ENCODE measurements at regions not wholly inside any gene's neighbourhood (a gene's known extent, or its start where the extent isn't known, plus 50 kb on each side); places are given as distances from the start of the nearest gene placed in this dataset.
"Not testable (repeated sequence)": the region's sequence is repeated elsewhere in the genome, so short reads cannot be mapped to it uniquely, and the experiment has no call there.

DNA sequence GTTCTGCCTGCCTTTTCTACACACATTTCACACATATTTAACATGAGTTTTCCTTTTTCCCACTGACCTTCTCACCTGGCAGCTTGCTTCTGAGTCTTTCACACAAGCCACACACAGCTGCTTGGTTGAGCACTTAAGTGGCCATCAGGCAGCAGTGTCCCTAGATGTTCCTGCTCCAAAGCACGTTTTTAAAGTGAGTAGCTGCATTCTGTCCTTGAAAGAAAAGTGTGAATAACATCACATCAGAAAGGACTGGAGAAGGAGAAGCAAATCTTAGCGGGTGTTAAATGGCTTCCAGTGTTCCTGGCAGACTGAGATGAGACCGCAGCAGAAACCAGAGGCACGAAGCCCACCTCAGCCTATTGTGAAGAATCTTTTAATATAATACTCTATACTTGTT is 209.2 kb upstream of the IRX4 start:
- H3K27ac ChIP-seq = no peak overlapping the region
- H3K4me3 ChIP-seq (IDR thresholded peaks at IDR 0.05; ENCODE audit: insufficient read depth, low read depth, low read length) = no peak overlapping the region
- TF ChIP-seq, protein P1, sequence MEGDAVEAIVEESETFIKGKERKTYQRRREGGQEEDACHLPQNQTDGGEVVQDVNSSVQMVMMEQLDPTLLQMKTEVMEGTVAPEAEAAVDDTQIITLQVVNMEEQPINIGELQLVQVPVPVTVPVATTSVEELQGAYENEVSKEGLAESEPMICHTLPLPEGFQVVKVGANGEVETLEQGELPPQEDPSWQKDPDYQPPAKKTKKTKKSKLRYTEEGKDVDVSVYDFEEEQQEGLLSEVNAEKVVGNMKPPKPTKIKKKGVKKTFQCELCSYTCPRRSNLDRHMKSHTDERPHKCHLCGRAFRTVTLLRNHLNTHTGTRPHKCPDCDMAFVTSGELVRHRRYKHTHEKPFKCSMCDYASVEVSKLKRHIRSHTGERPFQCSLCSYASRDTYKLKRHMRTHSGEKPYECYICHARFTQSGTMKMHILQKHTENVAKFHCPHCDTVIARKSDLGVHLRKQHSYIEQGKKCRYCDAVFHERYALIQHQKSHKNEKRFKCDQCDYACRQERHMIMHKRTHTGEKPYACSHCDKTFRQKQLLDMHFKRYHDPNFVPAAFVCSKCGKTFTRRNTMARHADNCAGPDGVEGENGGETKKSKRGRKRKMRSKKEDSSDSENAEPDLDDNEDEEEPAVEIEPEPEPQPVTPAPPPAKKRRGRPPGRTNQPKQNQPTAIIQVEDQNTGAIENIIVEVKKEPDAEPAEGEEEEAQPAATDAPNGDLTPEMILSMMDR (conservative IDR thresholded peaks at IDR 0.05; ENCODE audit: low read depth, low read length) = no peak
- H4K20me1 ChIP-seq (ENCODE audit: insufficient read depth) = no peaks in the 10 kb centered on the region
- H3K9ac ChIP-seq = no peak overlapping the region
- H3K4me2 ChIP-seq = no peak overlapping the region
- H3K36me3 ChIP-seq (ENCODE audit: insufficient read depth) = no peaks in the 10 kb centered on the region
- H2AFZ ChIP-seq (ENCODE audit: low read depth) = no peak overlapping the region
- no peaks in the 10 kb centered on the region for H3K79me2 ChIP-seq (ENCODE audit: insufficient read depth, low read depth)
- no peaks in the 10 kb centered on the region for H3K4me1 ChIP-seq (ENCODE audit: low read depth, poor library complexity, severe bottlenecking)
- H3K27me3 ChIP-seq (ENCODE audit: insufficient read depth, low read depth) = no peaks in the 10 kb centered on the region

DNA sequence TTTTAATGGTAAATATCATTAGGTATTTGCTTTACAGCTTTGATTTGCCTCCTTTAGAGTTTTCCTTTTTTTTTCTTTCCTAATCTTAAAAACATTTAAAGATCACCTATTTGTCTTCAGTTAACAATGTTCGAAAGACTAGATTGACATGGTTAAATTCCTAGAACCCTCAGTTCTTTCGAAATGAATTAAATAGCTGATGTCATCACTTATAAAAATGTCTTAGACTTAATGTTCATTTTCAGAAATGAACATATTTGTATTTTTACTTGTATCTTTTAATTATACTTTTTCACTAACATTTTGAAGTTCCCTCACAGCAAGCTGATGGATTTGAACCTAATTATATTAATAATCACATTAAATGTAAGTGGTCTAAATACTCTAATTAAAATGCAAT is 205.3 kb upstream of the IRX4 start:
- Histone ChIP-seq H3K27ac (no peak overlapping the region; the same call in 1 of the 2 replicates), H3K4me2 (no peak overlapping the region), H3K79me2 (ENCODE audit: insufficient read depth, low read depth) (no peaks in the 10 kb centered on the region), H3K9ac (no peak overlapping the region), H2AFZ (ENCODE audit: low read depth) (no peak overlapping the region), H3K27me3 (ENCODE audit: insufficient read depth, low read depth) (no peaks in the 10 kb centered on the region), H3K4me1 (ENCODE audit: low read depth, poor library complexity, severe bottlenecking) (no peaks in the 10 kb centered on the region), H4K20me1 (ENCODE audit: insufficient read depth) (no peaks in the 10 kb centered on the region), H3K4me3 (IDR thresholded peaks at IDR 0.05; ENCODE audit: insufficient read depth, low read depth, low read length) (no peak overlapping the region), H3K36me3 (ENCODE audit: insufficient read depth) (no peaks in the 10 kb centered on the region)
- TF ChIP-seq, protein P1 (conservative IDR thresholded peaks at IDR 0.05; ENCODE audit: low read depth, low read length) = no peak

DNA sequence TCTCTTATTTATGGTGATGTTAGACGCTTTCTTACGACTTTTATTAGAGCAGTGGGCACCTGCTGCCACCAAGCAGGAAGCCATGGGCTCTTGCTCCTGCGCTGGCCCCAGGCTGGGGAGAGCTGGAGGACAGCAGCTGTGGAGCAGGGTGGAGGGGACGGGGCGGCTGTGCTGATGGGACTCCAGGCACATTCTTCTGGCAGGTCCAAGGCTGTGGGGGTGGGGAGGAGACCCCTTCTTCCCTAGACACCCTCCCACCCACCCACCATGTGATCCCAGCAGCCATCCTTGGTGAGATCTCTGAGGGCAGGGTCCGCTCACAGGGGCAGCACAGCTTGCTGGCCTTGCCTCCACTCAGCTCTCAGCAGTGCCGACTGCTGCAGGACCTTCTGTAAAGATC is 192.6 kb upstream of the IRX4 start:
- H2AFZ ChIP-seq (ENCODE audit: low read depth) = no peak overlapping the region
- H3K79me2 ChIP-seq (ENCODE audit: insufficient read depth, low read depth) = no peaks in the 10 kb centered on the region
- H4K20me1 ChIP-seq (ENCODE audit: insufficient read depth) = no peaks in the 10 kb centered on the region
- H3K36me3 ChIP-seq (ENCODE audit: insufficient read depth) = no peaks in the 10 kb centered on the region
- no peak overlapping the region for H3K9ac ChIP-seq
- H3K4me2 ChIP-seq = no peak overlapping the region
- TF ChIP-seq, protein P1 (conservative IDR thresholded peaks at IDR 0.05; ENCODE audit: low read depth, low read length) = no peak
- H3K4me3 ChIP-seq (IDR thresholded peaks at IDR 0.05; ENCODE audit: insufficient read depth, low read depth, low read length) = no peak overlapping the region
- H3K27ac ChIP-seq = no peak overlapping the region
- no peaks in the 10 kb centered on the region for H3K27me3 ChIP-seq (ENCODE audit: insufficient read depth, low read depth)
- H3K4me1 ChIP-seq (ENCODE audit: low read depth, poor library complexity, severe bottlenecking) = no peaks in the 10 kb centered on the region

DNA sequence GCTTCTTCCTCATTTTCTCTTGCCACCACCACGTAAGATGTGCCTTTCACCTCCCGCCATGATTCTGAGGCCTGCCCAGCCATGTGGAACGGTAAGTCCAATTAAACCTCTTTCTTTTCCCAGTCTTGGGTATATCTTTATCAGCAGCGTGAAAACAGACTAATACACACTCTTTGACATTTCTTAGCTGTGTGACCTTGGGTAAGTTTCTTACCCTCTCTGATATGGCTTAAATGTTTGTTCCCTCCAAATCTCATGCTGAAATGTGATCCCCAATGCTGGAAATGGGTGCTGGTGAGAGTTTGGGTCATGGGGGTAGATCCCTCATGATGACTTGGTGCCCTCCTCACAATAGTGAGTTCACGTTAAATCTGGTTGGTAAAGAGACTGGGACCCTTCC is 188.8 kb upstream of the IRX4 start:
- no peaks in the 10 kb centered on the region for H3K27me3 ChIP-seq (ENCODE audit: insufficient read depth, low read depth)
- no peak overlapping the region for H3K27ac ChIP-seq
- no peaks in the 10 kb centered on the region for H3K79me2 ChIP-seq (ENCODE audit: insufficient read depth, low read depth)
- no peaks in the 10 kb centered on the region for H4K20me1 ChIP-seq (ENCODE audit: insufficient read depth)
- no peaks in the 10 kb centered on the region for H3K4me1 ChIP-seq (ENCODE audit: low read depth, poor library complexity, severe bottlenecking)
- H3K9ac ChIP-seq = no peak overlapping the region
- no peak overlapping the region for H3K4me2 ChIP-seq
- TF ChIP-seq, protein P1 (conservative IDR thresholded peaks at IDR 0.05; ENCODE audit: low read depth, low read length) = no peak
- no peak overlapping the region for H3K4me3 ChIP-seq (IDR thresholded peaks at IDR 0.05; ENCODE audit: insufficient read depth, low read depth, low read length)
- no peak overlapping the region for H2AFZ ChIP-seq (ENCODE audit: low read depth)
- no peaks in the 10 kb centered on the region for H3K36me3 ChIP-seq (ENCODE audit: insufficient read depth)

DNA sequence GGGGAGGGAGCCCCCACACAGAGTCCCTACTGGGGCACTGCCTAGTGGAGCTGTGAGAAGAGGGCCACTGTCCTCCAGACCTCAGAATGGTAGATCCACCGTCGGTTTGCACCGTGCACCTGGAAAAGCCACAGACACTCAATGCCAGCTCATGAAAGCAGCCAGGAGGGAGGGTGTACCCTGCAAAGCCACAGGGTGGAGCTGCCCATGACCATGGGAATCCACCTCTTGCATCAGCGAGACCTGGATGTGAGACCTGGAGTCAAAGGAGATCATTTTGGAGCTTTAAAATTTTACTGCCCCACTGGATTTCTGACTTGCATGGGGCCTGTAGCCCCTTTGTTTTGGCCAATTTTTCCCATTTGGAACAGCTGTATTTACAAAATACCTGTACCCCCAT is 188.1 kb upstream of the IRX4 start:
- not testable (repeated sequence) for H2AFZ ChIP-seq (ENCODE audit: low read depth); H3K27ac ChIP-seq; H3K27me3 ChIP-seq (ENCODE audit: insufficient read depth, low read depth); H3K9ac ChIP-seq; H3K4me1 ChIP-seq (ENCODE audit: low read depth, poor library complexity, severe bottlenecking); H4K20me1 ChIP-seq (ENCODE audit: insufficient read depth); H3K36me3 ChIP-seq (ENCODE audit: insufficient read depth); H3K4me2 ChIP-seq; H3K4me3 ChIP-seq (IDR thresholded peaks at IDR 0.05; ENCODE audit: insufficient read depth, low read depth, low read length); H3K79me2 ChIP-seq (ENCODE audit: insufficient read depth, low read depth)

All from KMS-11 (cell line).